K562 (cell line): ENCODE measurements at regions not wholly inside any gene's neighbourhood (a gene's known extent, or its start where the extent isn't known, plus 50 kb on each side); places are given as distances from the start of the nearest gene placed in this dataset.
A peak's percentile ranks its signal among the peaks of the same experiment; 100 is the strongest.
"Not testable (repeated sequence)": the region's sequence is repeated elsewhere in the genome, so short reads cannot be mapped to it uniquely, and the experiment has no call there.

Experiments used
- ATAC-seq: fragments of 200-7000 bp; cut with Tn5 transposase; 3 replicates; pipeline ENCODE4 v1.9.1; 2020; ENCODE audit warnings: moderate library complexity
- BruUV-seq: library from RNA; stranded (reverse); fragments of 400-500 nt; replicated peaks from 2 replicates; lab custom pipeline; 2021; lab: Mats Ljungman, UMichigan
- CTCF ChIA-PET: fragments of 300-600 bp; formaldehyde crosslinking; extraction: SDS; loops from one replicate; lab custom pipeline; 2021; ENCODE audit warnings: low intra/inter-chr PET ratio; lab: Yijun Ruan, JAX
- POLR2A ChIA-PET: fragments of 300-600, 350-650 bp; sonication (Branson Sonifier 250); formaldehyde crosslinking; extraction: SDS; loops from one replicate; lab custom pipeline; 2021; ENCODE audit warnings: antibody characterized with exemption, inconsistent platforms; lab: Yijun Ruan, JAX
- DNase-seq, 4 experiments: peaks; one replicate each; pipeline versions ENCODE4 v3.0.0 to v3.0.0-alpha.2; 2011 to 2018; ENCODE audit warnings: low spot score in 3 of 4, mixed read lengths in 3 of 4; ENCODE audit errors: extremely low read depth in 1 of 4
- FAIRE-seq: peaks from 2 replicates; lab custom pipeline; 2011; peaks lifted over from hg19 to GRCh38; lab: Jason Lieb, UNC
- H2AFZ ChIP-seq: 2 replicates; pipeline ENCODE4 v1.6.0; 2011; ENCODE audit warnings: low read depth, low read length, control low read depth, inconsistent platforms
- H3K27ac ChIP-seq: fragments of 200-600 bp; 3 replicates; pipeline ENCODE4 v1.8.0; 2011; ENCODE audit warnings: low read depth, mild to moderate bottlenecking, control low read depth, inconsistent platforms, low read length, moderate library complexity, mixed read lengths; ENCODE audit errors: extremely low read depth
- H3K27me3 ChIP-seq, 2 experiments: fragments of 300-600 bp in 1 of 2; 2 replicates in 1 of 2; 3 replicates in 1 of 2; pipeline versions ENCODE4 v1.6.0 to v1.8.0; 2011; ENCODE audit warnings: inconsistent platforms in 2 of 2, low read length in 2 of 2, mild to moderate bottlenecking in 1 of 2, mixed read lengths in 1 of 2, moderate library complexity in 1 of 2; ENCODE audit not compliant: control insufficient read depth in 2 of 2, insufficient read depth in 2 of 2
- H3K36me3 ChIP-seq: fragments of 300-600 bp; 3 replicates; pipeline ENCODE4 v1.8.0; 2011; ENCODE audit warnings: mild to moderate bottlenecking, low read length, inconsistent platforms; ENCODE audit not compliant: control insufficient read depth, insufficient read depth
- H3K4me1 ChIP-seq, 2 experiments: fragments of 200-600 bp in 1 of 2; replicated peaks in 1 of 2; 2 replicates in 1 of 2; 3 replicates in 1 of 2; pipeline versions ENCODE4 v1.5.1 to v1.8.0; 2011; ENCODE audit warnings: inconsistent platforms in 2 of 2, low read length in 2 of 2, mild to moderate bottlenecking in 1 of 2, mixed read lengths in 1 of 2, moderate library complexity in 1 of 2; ENCODE audit not compliant: control insufficient read depth in 2 of 2, insufficient read depth in 2 of 2
- H3K4me2 ChIP-seq: 2 replicates; pipeline ENCODE4 v1.6.1; 2011; ENCODE audit warnings: low read length, control low read depth, inconsistent platforms, mixed read lengths; ENCODE audit not compliant: insufficient read depth
- H3K4me3 ChIP-seq: fragments of 200-600 bp; sonication (generic), shearing (Covaris generic); 2 replicates; pipeline ENCODE4 v1.5.1; 2016; ENCODE audit warnings: control low read depth, inconsistent platforms
- H3K79me2 ChIP-seq: fragments of 200-600 bp; 3 replicates; pipeline ENCODE4 v1.8.0; 2011; ENCODE audit warnings: low read length, inconsistent platforms; ENCODE audit not compliant: control insufficient read depth, insufficient read depth
- H3K9ac ChIP-seq, 2 experiments: 2 replicates each; pipeline versions ENCODE4 v1.6.0 to v1.6.1; 2011; ENCODE audit warnings: low read depth in 2 of 2, low read length in 2 of 2, control low read depth in 1 of 2, inconsistent platforms in 1 of 2, mild to moderate bottlenecking in 1 of 2, mixed read lengths in 1 of 2; ENCODE audit not compliant: insufficient read depth in 1 of 2
- H3K9me1 ChIP-seq: one replicate; pipeline ENCODE4 v1.6.0; 2011; ENCODE audit warnings: inconsistent platforms, mild to moderate bottlenecking, low read length, moderate library complexity; ENCODE audit not compliant: control insufficient read depth, insufficient read depth
- H3K9me3 ChIP-seq: replicated peaks from 2 replicates; pipeline ENCODE4 v1.5.1; 2011; ENCODE audit warnings: low read depth, low read length, inconsistent platforms; ENCODE audit not compliant: control insufficient read depth, insufficient read depth
- H4K20me1 ChIP-seq: replicated peaks from 2 replicates; pipeline ENCODE4 v1.6.1; 2011; ENCODE audit warnings: low read length, inconsistent platforms, mixed read lengths; ENCODE audit not compliant: control insufficient read depth, insufficient read depth
- CREB3L1 ChIP-seq: fragments of 450-650 bp; IDR thresholded peaks from 2 replicates; pipeline ENCODE4 v1.6.1; 2014; ENCODE audit warnings: low read depth, mild to moderate bottlenecking, moderate library complexity, borderline replicate concordance
- CTBP1 ChIP-seq: fragments of 450-650 bp; IDR thresholded peaks from 2 replicates; pipeline ENCODE4 v1.6.1; 2016; ENCODE audit warnings: borderline replicate concordance
- FOXA3 ChIP-seq, 2 experiments: fragments of 450-650 bp in 1 of 2; sonication (generic) in 1 of 2; formaldehyde crosslinking; IDR thresholded peaks in 1 of 2; conservative IDR thresholded peaks in 1 of 2; 2 replicates each; pipeline versions ENCODE4 v1.4.0 to v1.8.0; 2020 to 2022; ENCODE audit warnings: mild to moderate bottlenecking in 2 of 2, missing genetic modification reagents in 1 of 2
- HMG20B ChIP-seq: fragments of 250-450 bp; sonication (Bioruptor Pico); IDR thresholded peaks from 2 replicates; pipeline ENCODE4 v1.5.0; 2021; ENCODE audit warnings: mild to moderate bottlenecking
- MBD1 ChIP-seq: fragments of 250-450 bp; sonication (Bioruptor Pico); IDR thresholded peaks from 2 replicates; pipeline ENCODE4 v1.8.0; 2022; ENCODE audit warnings: inconsistent platforms
- NCOA4 ChIP-seq: fragments of 450-650 bp; IDR thresholded peaks from 2 replicates; pipeline ENCODE4 v1.6.1; 2018; ENCODE audit warnings: mild to moderate bottlenecking; ENCODE audit not compliant: partially characterized antibody
- PKNOX1 ChIP-seq: fragments of 450-650 bp; IDR thresholded peaks from 2 replicates; pipeline ENCODE4 v1.6.1; 2016
- POLR2AphosphoS5 ChIP-seq: IDR thresholded peaks from 2 replicates; pipeline ENCODE4 v1.6.1; 2011; ENCODE audit warnings: mild to moderate bottlenecking, low read depth, low read length, moderate library complexity; ENCODE audit not compliant: control insufficient read depth, insufficient read depth
- ZKSCAN3 ChIP-seq: fragments of 250-450 bp; sonication (Bioruptor Pico); IDR thresholded peaks from 2 replicates; pipeline ENCODE4 v1.4.0; 2020
- ZNF395 ChIP-seq: fragments of 200-800 bp; sonication (Bioruptor generic); IDR thresholded peaks from 2 replicates; pipeline ENCODE4 v1.6.1; 2017; ENCODE audit warnings: missing genetic modification characterization, missing compliant biosample characterization
- ZNF830 ChIP-seq: fragments of 250-450 bp; sonication (Bioruptor Pico); IDR thresholded peaks from 2 replicates; pipeline ENCODE4 v1.5.0; 2021; ENCODE audit warnings: mild to moderate bottlenecking
- WGBS: fragments of 100-300 bp; shearing (Covaris generic); methylation state at CpG from one replicate; pipeline ENCODE4 v1.1.6; 2016; ENCODE audit warnings: low coverage, mixed read lengths; ENCODE audit not compliant: insufficient coverage; ENCODE audit errors: missing lambda C conversion rate; 5-methylcytosine and 5-hydroxymethylcytosine counted together
- in situ Hi-C: fragments of 300-500 bp; cut with MboI; formaldehyde crosslinking; loops from 4 replicates; pipeline ENCODE4 v1.15.0; 2018; ENCODE audit warnings: inconsistent platforms, mixed read lengths
- intact Hi-C: fragments of 100-400 bp; cut with micrococcal nuclease; formaldehyde crosslinking; loops from 2 replicates; pipeline ENCODE4 v1.14.2; 2022

- H3K27me3 ChIP-seq, BruUV-seq, H3K4me1 ChIP-seq, H3K36me3 ChIP-seq, ATAC-seq, H3K79me2 ChIP-seq, DNase-seq, in situ Hi-C loops, H2AFZ ChIP-seq, intact Hi-C loops, H4K20me1 ChIP-seq, H3K27ac ChIP-seq, CTCF ChIA-PET, POLR2A ChIA-PET, H3K9me3 ChIP-seq, H3K4me2 ChIP-seq, H3K9me1 ChIP-seq, H3K4me3 ChIP-seq, FAIRE-seq: not testable (repeated sequence)
- WGBS = no CpG with 5 or more reads among the region's 9 CpGs
- H3K9ac ChIP-seq = peak overlapping the region in 1 of 2 experiments; percentile 71; a peak in 1 of 4 replicates
- TF ChIP-seq FOXA3 (CRISPR knock-in tag; conservative IDR thresholded peaks at IDR 0.05 in 1 of 2, IDR thresholded peaks at IDR 0.05 in 1 of 2) = peak in 1 of 2 experiments; percentile 69; a peak in 1 of 4 replicates
These were observed 375.1 kb upstream of the NPVF start for GRCh38 chr7:25603427-25603740.

- Histone ChIP-seq H3K9me1 (no peaks in the 10 kb centered on the region), H3K4me1 (no peaks in the 10 kb centered on the region), H3K27me3 (peaks cover 2 to 10% of the 10 kb centered on the region in 2 experiments; a peak in 3 of 5 replicates), H4K20me1 (no peaks in the 10 kb centered on the region), H3K36me3 (no peaks in the 10 kb centered on the region), H3K4me2 (no peak overlapping the region), H3K27ac (no peak overlapping the region), H3K79me2 (no peaks in the 10 kb centered on the region), H3K9me3 (no peaks in the 10 kb centered on the region), H3K9ac (no peak overlapping the region), H2AFZ (no peak overlapping the region), H3K4me3 (no peak overlapping the region)
- POLR2A ChIA-PET = no interaction called here
- CTCF ChIA-PET = no interaction called here
- intact Hi-C loops = no loop called here
- DNase-seq = no peak
- no TSS peak for BruUV-seq
- ATAC-seq = no peak
- TF ChIP-seq CTBP1 = no peak
- TF ChIP-seq POLR2AphosphoS5 = no peak
- no peak for TF ChIP-seq MBD1 (CRISPR knock-in tag)
- no peak for TF ChIP-seq NCOA4
- TF ChIP-seq PKNOX1 = no peak
- TF ChIP-seq CREB3L1 = no peak
- no peak for TF ChIP-seq ZNF830 (CRISPR knock-in tag)
- no peak for TF ChIP-seq ZKSCAN3 (CRISPR knock-in tag)
- no peak for TF ChIP-seq HMG20B (CRISPR knock-in tag)
- TF ChIP-seq ZNF395 = no peak
- FAIRE-seq = no peak
- in situ Hi-C loops = no loop called here
- WGBS = 0% methylated on average over 4 of the region's 4 CpGs
These were observed 382.9 kb upstream of the NPVF start for GRCh38 chr7:25611196-25611595.
